Activated naive CD8-positive, alpha-beta T cell treated with anti-CD3 and anti-CD28 coated beads, Interleukin-2, amount 50 U/mL, for 16 hours (primary cell): ENCODE measurements at regions not wholly inside any gene's neighbourhood (a gene's known extent, or its start where the extent isn't known, plus 50 kb on each side); places are given as distances from the start of the nearest gene placed in this dataset.
A peak's percentile ranks its signal among the peaks of the same experiment; 100 is the strongest.

ENCODE experiments used
- DNase-seq: peaks from one replicate; pipeline ENCODE4 v3.0.0-alpha.2; 2020; ENCODE audit warnings: low read depth, low spot score

GRCh38 chr5:34483442-34484033 lies 172.6 kb upstream of the RAI14 start:
- no peak for DNase-seq

DNA sequence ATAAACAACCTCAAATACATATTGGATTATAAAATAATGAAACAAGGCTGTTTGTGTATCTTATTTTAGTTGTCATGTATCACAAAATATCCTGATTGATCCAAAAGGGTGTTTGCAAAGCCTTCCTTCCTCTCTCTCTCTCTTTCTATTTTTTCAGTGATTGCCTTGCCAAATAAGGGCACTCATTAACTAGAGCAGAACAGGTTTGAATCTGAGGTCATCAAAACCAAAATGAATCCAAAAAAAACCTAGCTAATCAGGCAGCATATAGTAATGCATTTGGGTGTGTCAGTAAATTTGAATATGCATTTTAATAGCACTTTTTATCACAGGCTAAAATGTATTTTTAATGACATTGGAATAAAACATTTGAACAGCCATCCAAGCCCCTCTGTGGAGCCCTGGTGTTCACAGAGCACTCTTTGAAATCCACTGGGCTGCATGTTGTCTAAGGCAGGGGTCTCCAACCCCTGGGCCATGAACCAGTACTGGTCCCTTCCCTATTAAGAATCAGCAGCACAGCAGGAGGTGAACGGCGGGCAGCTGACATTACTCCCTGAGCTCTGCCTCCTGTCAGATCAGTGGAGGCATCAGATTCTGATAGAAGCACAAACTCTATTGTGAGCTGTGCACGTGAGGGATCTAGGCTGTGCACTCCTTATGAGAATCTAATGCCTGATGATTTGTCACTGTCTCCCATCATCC lies 171.8 kb upstream of the RAI14 start:
- no peak for DNase-seq

DNA sequence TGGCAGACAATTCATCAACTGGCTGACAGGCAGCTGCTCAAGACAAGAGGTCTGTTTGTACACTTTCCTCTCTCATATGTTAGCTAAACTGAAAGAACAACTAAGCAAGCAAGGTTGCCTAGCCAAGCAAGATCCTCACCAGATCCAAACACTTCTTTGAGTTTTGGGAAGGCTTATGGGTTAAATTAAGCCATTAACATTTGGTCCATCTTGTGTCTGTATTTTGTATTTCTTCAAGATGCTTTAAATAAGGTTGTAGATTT lies 170.4 kb upstream of the RAI14 start:
- DNase-seq = no peak

DNA sequence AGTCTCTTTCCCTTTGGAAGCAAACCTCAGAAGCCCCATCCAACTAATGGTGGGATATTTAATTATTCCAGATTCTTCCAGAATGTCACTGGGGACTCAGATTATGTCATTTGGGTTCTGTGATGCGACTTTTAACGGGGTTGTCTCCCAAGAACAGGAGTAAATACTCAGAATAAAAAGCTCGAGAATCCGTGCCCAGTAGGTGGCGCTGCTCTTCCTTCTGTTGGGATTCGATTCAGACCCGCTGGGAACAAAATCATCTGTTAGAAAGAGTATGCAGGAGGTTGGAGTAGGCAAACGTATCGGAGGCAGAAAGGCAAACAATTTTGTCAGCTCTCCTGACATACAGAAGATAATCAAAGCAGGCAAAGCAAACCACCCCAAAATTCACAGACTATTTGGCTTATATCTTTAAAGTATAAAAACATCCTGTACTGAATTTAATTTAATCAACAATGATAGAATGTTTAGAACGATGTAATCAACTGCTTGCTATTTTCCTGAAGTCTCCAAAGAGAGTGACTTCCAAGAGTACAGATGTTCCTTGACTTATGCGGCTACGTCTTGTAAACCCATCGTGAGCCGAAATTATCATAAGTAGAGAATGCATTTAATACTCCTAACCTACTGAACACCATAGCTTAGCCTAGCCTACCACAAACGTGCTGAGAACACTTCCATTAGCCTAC lies 169.8 kb upstream of the RAI14 start:
- peak; percentile 19 for DNase-seq

DNA sequence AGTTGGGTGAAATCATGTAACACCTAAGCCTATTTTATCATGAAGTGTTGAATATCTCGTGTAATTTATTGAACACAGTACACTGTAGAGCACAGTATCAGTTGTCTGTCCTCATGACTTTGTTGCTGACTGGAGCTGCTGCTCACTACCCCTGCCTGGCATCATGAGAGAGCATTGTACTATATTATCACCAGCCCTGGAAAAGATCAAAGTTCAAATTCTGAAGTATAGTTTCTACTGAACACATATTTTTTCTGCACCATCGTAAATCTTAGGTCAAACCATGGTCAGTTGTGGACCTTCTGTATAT lies 169.3 kb upstream of the RAI14 start:
- no peak for DNase-seq

GRCh38 chr5:34487159-34487879 lies 168.8 kb upstream of the RAI14 start:
- no peak for DNase-seq

- DNase-seq = no peak
Measured at GRCh38 chr5:34487956-34488355, 168.2 kb upstream of the RAI14 start.

GRCh38 chr5:34488984-34489383 lies 167.1 kb upstream of the RAI14 start:
- DNase-seq = no peak

GRCh38 chr5:34490506-34491250 lies 165.4 kb upstream of the RAI14 start:
- no peak for DNase-seq

DNA sequence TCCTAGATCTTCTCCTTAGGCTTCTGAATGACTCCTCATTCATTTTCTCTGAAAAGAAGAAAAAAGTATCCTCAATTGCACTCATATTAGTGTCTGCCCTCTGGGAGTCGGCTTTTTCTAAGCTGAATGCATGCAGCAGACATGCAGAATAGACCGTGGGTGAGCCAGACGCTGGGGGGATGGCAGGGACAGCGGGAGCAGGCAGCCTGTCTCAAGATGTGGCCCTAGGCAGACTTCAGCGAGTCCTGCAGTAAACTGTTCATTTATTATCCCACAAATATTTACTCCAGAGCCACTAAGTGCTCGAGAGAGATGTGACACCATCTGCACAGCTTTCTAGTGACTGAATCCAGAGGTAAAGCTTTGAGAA lies 164.9 kb upstream of the RAI14 start:
- no peak for DNase-seq

- DNase-seq = no peak
Measured at GRCh38 chr5:34494111-34494755, 161.9 kb upstream of the RAI14 start.

GRCh38 chr5:34495178-34495577 lies 160.9 kb upstream of the RAI14 start:
- DNase-seq = no peak

- no peak for DNase-seq
Measured at GRCh38 chr5:34496260-34496691, 159.9 kb upstream of the RAI14 start.

- DNase-seq = no peak
Measured at GRCh38 chr5:34496701-34497469, 159.2 kb upstream of the RAI14 start.

- DNase-seq = no peak
Measured at GRCh38 chr5:34497470-34497808, 158.7 kb upstream of the RAI14 start.

GRCh38 chr5:34498572-34498971 lies 157.6 kb upstream of the RAI14 start:
- DNase-seq = no peak

- no peak for DNase-seq
Measured at GRCh38 chr5:34499001-34499734, 157.0 kb upstream of the RAI14 start.

DNA sequence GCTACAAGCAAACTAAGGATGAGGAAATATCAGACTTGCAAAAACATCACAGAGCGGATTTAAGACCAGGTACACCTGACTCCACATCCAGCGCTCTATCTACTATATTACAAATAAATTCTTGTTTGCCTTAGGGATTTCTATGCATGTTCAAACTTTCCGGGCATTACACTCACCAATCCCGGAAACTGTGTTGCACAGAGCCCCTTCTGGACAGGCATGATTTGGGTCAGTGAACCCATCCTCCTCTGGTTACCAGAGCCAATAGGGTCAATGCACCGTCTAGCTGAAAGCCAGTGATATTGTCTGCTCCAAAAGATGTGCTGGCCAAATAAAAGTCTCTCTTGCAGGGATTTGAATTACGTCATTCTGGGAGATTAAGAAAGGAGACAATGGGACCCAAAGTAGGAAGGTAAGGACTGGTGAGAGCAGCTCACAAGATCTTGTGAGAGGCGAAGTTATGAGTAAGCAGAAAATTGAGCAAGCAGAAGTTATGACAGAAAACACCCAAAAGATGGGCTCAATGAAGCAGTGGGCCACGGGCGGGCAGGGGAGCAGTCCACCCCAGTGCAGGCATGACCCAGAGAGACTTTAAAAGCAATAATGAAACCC lies 155.8 kb upstream of the RAI14 start:
- DNase-seq = no peak

GRCh38 chr5:34501016-34501415 lies 155.1 kb upstream of the RAI14 start:
- DNase-seq = no peak

DNA sequence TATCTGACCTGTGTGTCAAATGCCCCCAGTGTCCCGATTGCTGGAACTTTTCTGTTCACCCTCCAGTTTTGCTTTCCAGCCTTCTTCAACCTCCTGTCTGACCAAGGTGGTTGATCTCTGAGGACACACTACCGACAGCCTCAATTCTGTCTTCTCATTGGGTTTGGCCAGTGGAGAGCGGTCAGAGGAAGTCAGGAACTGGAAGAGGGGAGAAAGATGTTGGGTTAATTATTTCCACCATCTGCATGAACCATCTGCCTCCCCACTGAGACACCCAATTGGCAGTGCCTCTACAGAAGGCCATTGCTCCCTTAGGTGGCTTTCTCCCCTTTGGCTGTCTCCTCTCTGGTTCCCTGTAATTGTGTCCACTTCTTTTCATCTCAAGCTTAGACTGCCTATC lies 154.3 kb upstream of the RAI14 start:
- no peak for DNase-seq
